K562 (cell line): ENCODE measurements at regions not wholly inside any gene's neighbourhood (a gene's known extent, or its start where the extent isn't known, plus 50 kb on each side); places are given as distances from the start of the nearest gene placed in this dataset.

ENCODE experiments used
- CBX1 ChIP-seq: sonication (generic); IDR thresholded peaks from 2 replicates; pipeline ENCODE4 v1.6.1; 2016; ENCODE audit warnings: antibody characterized with exemption, low read depth, mild to moderate bottlenecking
- E2F6 ChIP-seq, 2 experiments: IDR thresholded peaks; 2 replicates each; pipeline ENCODE4 v1.6.1; 2011; ENCODE audit warnings: borderline replicate concordance in 1 of 2, control low read depth in 1 of 2, low read depth in 1 of 2, low read length in 1 of 2, mild to moderate bottlenecking in 1 of 2, mixed read lengths in 1 of 2, moderate library complexity in 1 of 2; ENCODE audit not compliant: insufficient read depth in 1 of 2, insufficient read length in 1 of 2, poor library complexity in 1 of 2, severe bottlenecking in 1 of 2; ENCODE audit errors: extremely low read depth in 1 of 2
- RERE ChIP-seq: sonication (generic); formaldehyde crosslinking; IDR thresholded peaks from 2 replicates; pipeline ENCODE4 v1.8.0; 2023; ENCODE audit warnings: missing genetic modification reagents, mild to moderate bottlenecking, borderline replicate concordance
- SFPQ ChIP-seq: fragments of 200-400 bp; formaldehyde crosslinking; IDR thresholded peaks from 2 replicates; pipeline ENCODE4 v1.6.1; 2017; ENCODE audit warnings: mild to moderate bottlenecking, low read depth, low read length, moderate library complexity
- ZNF174 ChIP-seq: fragments of 250-450 bp; sonication (Bioruptor Pico); IDR thresholded peaks from 2 replicates; pipeline ENCODE4 v1.4.0; 2020; ENCODE audit warnings: mild to moderate bottlenecking

GRCh38 chr5:4804691-4805360, 335.3 kb upstream of the ADAMTS16 start (continued):
- TF ChIP-seq RERE (CRISPR knock-in tag): no peak
- TF ChIP-seq E2F6 (IDR thresholded peaks at IDR 0.05; ENCODE audit: borderline replicate concordance in 1 of 2, extremely low read depth in 1 of 2, insufficient read depth in 1 of 2, insufficient read length in 1 of 2, low read depth in 1 of 2, low read length in 1 of 2, poor library complexity in 1 of 2, severe bottlenecking in 1 of 2): no peak
- no peak for TF ChIP-seq SFPQ
- TF ChIP-seq CBX1: no peak
- no peak for TF ChIP-seq ZNF174 (CRISPR knock-in tag)
